Ramos (cell line): ENCODE measurements at regions not wholly inside any gene's neighbourhood (a gene's known extent, or its start where the extent isn't known, plus 50 kb on each side); places are given as distances from the start of the nearest gene placed in this dataset.
"Not testable (repeated sequence)": the region's sequence is repeated elsewhere in the genome, so short reads cannot be mapped to it uniquely, and the experiment has no call there.

Experiments
- in situ Hi-C: fragments of 300-500 bp; cut with MboI; formaldehyde crosslinking; loops from one replicate; pipeline ENCODE4 v1.14.3; 2022; ENCODE audit warnings: low sequenced_read_pairs; ENCODE audit not compliant: unreplicated experiment

DNA sequence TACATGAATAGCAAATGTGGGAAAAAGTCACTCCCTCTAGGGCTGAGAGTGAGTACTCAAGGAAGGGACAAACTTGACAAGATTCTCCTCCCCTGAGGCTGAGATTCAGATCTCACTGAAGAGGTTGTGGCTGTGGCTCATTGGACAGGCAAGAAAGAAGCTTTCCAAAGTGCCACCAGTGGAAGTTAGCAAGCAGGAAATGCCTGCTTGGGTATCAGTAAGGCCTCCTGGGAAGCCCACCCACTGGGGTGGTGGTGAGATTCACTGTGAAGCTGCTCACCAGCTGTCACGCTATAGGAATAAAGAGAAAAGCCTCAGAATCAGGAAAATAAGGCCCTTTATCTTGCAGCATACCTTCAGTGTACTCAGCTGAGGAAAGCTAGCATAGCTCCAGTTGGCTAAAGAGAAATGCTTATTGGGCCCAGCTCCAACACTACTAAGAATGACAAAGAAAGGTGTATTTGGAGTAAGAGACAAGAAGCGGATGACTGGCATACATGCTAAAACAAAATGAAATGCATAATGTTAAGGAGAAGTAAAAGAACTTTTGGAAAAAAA lies 274.4 kb upstream of the TOM1L1 start:
- in situ Hi-C loops = no loop called here

DNA sequence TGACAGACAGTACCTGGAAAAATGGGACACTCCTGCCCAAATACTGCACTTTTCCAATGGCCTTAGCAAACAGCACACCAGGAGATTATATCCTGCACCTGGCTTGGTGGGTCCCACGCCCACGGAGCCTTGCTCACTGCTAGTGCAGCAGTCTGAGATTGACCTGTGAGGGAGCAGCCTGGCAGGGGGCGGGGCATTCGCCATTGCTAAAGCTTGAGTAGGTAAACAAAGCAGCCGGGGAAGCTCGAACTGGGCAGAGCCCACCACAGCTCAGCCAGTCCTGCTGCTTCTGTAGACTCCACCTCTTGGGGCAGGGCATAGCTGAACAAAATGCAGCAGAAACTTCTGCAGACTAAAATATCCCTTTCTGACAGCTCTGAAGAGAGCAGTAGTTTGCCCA lies 261.2 kb upstream of the TOM1L1 start:
- in situ Hi-C loops = not testable (repeated sequence)

DNA sequence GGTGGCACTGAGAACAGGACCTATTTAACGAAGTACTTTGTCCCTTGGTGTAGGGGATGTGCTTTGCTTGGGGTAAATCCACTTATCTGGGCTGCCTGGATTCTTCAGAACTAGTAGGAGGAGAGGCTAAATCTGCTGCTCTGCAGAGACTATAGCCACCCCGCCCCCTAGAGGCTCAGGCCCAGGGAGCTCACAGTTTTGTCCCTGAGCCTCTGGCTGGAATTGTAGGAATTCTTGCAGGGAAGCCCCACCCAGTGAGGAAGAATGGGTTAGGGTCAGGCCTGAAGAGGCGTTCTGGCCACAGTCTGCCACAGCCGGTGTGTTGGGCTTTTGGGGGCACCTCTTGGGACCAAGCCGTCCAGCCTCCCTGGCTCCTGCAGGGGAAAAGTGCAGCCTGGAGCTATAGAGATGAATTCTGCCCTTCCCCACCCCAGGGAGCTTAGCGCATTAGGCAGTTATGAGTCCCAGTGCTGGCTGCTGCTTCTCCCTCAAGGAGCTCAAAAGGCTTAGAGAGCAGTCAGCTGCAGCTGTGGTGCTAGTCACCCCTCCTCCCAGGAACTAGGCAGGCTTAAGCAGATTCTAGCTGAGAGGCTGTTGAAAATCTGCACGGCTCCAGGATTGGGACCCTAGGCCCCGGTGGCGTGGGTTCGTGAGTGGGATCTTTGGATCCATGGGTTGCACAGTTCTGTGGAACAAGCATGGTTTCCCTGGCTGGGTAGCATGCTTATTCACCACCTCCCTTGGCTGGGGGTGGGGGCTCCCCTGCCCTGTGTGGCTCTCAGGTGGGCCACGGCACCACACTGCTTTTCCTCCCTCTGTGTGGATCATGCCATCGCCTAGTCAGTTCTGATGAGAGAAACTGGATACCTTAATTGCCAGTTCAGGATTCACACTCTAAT lies 237.4 kb upstream of the TOM1L1 start:
- in situ Hi-C loops = no loop called here

DNA sequence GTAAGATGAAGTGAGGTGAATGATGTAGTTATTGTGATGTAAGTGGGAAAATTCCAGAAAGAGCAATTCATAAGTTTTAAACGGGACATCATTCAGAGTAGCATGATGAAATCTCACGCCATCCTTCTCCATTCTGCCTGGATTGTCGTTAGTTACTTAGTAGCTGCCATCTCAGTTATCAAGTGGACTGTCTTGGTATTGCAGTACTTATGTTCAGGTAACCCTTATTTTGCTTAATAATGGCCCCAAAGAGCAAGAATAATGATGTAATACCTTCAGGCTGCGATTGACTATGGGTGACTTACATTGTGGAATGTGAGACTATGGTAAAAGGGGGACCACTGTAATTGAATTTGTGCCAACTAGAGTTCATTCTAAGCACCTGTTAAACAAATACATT lies 234.1 kb upstream of the TOM1L1 start:
- in situ Hi-C loops = no loop called here

DNA sequence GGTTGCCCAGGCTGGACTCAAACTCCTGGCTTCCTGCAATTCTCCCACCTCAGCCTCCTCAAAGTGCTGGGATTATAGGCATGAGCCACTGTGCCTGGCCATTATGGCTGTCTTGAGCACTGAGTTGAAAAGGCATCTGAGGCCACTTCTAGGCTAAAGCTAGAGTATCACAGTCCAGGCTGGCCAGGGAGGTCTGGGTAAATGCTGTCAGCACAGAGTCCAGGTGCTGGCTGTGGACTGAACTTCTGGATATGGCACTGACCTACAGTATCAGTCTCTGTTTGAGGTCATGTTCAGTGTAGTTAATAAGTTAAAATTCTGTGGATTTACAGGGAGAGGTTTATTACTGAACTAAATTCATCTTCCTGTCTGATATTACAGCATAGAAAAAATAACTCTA lies 222.5 kb upstream of the TOM1L1 start:
- in situ Hi-C loops = no loop called here

DNA sequence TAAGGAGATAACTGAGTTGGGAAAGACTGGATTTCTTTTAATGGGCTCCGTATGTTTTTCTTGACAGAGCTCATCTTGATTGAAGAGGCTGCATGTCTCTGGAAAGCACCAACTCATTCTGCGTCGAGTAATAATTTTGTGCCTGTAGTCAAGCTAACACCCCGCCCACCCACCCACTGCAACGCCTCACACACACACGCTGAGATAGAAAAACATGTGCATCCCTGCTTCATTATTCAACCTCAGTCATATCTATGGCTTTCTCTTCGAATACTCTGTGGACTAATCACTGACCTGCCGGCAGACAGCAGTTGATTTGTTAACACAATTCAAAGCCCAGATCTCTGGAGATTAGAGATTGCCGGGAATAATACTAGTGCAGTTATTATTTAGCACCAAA lies 220.2 kb upstream of the TOM1L1 start:
- in situ Hi-C loops = no loop called here

DNA sequence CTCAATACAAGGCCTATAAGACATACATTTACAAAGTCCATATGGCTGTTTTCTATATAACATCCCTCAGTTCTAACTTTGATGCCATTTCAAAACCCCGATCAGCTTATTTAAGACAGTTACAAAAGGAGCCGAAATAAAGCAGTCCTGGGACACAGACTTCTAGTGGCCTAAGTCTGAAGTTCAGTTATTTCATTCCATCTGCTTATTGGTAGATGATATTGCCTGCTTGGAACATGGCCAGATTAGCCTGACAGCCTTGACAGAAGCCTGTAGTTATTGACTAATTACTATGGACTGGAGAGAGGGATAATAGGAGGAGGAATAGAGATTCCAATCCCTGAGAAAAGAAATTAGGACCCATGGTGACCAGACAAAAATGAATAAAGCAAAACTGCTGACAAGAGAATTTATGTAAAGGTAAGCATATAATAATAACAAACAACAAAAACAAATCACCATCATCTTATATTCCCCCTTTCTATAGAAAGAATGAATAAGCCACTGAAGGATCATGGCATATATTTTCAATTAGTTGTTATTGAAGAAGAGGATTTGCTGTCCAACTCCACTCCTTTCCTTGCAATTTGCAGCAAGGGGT lies 206.3 kb upstream of the TOM1L1 start:
- in situ Hi-C loops = no loop called here

DNA sequence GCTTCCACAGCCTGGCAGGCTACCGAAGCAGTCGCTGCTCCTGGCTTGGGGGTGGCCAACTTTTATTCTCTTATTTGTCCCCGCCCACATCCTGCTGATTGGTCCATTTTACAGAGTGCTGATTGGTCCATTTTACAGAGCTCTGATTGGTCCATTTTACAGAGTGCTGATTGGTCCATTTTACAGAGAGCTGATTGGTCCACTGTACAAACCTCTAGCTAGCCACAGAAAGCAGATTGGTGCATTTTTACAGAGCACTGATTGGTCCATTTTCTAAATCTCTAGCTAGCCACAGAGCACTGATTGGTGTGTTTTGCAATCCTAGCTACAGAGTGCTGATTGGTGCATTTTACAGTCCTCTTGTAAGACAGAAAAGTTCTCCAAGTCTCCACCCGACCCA lies 187.9 kb upstream of the TOM1L1 start:
- in situ Hi-C loops = not testable (repeated sequence)

DNA sequence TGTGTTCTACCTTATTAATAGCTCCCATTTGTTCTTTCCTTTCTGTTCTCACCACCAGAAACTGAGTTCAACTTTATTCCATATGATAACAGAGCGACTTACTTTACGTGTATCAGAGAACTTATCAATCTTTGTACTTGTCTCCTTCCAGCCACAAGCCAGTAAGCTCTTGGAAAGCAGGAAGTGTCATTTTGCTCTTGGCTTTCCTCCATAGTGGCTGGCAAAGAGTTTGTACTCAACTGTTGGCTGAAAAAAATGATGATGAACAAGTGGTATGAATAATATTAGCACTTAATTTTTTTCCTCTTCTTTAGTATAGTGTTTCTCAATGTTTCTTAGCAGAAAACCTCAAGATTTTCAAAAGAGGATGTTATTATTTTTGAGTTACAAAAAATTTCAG lies 182.4 kb upstream of the TOM1L1 start:
- in situ Hi-C loops = no loop called here

DNA sequence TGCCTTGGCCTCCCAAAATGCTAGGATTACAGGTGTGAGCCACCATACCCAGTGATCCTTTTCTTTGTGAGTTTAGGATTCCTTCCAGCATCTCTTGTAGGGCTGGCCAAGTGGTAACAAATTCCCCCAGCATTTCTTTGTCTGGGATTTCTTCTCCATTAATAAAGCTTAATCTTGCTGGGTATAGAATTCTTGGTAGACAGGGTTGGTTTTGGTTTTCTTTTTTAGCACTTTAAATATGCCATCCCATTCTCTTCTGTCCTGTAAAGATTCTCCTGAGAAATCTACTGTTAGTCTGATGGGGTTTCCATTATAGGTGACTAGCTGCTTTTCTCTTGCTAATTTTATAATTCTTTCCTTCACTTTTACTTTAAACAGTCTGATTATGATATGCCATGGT lies 173.0 kb upstream of the TOM1L1 start:
- in situ Hi-C loops = no loop called here

DNA sequence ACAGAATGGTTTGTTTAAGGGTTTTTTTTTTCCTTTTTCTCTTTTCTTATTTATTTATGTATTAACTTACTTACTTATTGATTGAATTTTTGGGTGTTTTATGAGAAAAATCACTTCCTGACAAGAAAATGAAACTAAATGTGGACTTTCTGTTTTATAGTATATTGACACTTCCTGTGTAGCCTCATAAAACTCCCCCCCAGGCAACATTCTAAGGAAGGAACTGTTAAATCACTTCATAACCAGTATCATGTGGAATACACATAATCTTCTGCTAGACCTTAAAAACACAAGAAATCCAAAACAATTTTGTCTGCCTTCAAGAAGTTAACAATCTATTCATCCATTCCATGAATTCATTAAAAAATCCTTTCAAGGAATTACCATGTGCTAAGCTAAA lies 164.1 kb upstream of the TOM1L1 start:
- in situ Hi-C loops = no loop called here

DNA sequence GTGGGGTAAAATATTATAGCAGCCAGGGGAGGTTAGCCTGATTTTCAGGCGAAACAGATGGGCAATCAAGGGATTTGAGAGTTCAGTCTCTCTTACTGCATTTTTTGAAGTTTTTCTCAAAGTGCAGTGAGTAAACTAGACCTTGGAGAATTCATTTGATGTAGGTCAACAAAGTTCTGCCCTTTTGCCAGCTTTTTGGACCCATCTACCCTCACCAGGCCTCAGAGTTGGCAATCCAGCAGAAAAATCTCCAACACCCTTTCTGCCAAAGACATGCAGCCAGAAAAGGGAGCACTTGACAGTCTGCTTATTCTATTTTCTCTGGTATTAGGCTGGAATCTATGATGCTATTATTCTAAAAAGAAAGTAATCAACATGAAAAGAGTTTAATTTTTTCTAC lies 162.2 kb upstream of the TOM1L1 start:
- in situ Hi-C loops = no loop called here

DNA sequence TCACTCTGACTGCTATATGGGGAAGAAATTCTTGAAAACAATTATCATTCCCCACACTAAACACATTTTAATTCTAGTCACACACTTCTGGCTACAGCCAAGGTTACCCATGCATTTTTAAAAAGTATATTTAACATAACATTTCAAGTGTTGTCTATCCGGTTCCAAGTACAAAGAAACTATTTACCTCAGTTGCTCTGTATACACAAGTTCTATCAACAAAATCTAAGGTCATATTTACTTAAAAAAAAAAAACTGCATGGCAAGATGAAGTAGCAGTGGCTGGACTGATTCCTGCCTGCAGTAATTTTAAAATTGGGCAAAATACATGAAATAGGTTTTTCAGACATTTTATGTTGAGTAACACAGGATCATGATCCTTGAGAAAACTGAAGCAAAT lies 155.9 kb upstream of the TOM1L1 start:
- in situ Hi-C loops = no loop called here

DNA sequence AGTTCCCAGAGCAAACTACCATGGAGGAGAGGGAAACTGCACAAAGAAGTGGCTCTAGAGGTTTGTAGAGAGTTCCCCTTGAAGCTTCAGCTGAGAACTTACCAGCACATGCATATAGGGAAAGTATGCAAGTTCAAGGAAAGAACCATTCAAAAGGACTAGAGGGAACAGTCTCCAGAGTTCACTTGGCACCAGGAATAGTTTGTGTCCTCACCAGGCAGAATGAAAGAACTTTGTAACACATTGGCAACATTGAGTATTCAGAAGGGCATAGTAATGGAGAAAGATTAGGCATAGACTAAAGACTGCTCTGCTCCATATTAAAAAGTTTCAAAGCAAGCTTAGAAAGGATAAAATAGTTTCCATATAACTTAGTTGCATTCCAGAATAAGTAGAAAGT lies 155.4 kb upstream of the TOM1L1 start:
- in situ Hi-C loops = no loop called here

DNA sequence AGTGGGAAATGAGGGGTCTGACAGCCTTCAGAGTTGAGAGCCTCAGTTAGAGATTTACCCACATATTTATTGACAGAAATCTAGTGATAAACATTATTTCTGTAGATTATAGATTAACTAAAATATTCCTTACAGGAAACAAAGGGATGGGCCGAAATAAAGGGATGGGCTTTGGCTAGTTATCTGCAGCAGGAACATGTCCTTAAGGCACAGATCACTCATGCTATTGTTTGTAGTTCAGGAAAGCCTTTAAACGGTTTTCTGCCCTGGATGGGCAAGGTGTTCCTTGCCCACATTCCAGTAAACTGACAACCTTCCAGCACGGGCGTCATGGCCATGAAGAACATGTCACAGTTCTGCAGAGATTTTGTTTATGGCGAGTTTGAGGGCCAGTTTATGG lies 154.8 kb upstream of the TOM1L1 start:
- in situ Hi-C loops = no loop called here

DNA sequence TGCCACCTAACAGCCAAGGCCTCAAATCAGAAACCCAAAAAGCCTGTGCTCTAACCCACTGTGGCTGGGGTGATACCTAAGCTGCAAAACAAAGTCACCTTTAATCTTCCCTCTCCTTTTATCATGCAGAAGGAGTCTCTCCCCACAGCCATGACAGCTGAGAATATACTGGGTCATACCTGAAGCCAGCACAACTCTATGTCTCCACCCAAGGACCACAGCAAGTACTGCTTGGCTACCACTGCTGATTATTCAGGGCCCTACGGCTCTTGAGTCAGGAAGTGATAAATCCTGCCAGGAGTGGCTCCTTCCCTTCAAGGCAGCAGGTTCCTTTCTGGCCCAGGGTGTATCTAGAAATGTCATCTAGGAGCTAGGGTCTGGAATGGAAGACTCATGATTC lies 151.5 kb upstream of the TOM1L1 start:
- in situ Hi-C loops = no loop called here

DNA sequence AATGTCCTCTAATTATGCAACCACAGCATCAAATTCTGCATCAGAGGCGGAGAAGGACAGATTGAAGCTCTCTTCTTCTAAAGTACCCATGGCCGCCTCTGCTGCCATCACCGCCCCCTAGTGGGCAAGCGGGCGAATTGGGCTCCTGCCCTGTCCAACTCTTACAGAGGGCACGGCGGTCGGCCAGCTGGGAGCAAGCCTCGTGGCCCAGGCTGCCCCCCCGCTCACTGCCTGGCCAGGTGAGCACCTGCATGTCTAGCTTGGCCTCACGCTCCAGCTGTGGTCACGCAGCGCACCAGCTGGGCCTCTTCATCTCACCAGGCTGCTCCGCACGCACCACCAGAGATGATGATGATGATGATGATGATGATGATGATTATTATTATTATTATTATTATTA lies 146.1 kb upstream of the TOM1L1 start:
- in situ Hi-C loops = no loop called here

DNA sequence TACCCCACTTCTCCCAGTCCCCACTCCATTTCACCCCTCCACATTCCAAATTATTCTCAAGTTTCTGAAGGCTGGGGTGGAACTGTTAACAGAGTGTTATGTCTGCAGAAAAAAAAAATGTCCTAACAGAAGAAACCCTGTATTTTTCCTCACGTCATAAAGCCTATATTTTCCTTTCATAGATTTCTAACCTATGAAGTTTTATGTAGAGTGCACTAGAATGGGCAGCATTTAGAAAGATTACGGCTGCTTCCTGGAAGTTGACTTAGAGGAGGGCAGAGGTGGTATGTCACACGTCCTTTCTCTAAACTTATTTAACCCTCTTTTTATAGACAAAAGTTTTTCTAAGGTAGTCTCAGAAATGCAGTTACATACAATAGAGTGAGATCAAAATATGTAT lies 139.8 kb upstream of the TOM1L1 start:
- in situ Hi-C loops = loop anchor here (10.0 kb wide), 1 partner anchor 64 kb away; no protein-coding TSS in a partner anchor

DNA sequence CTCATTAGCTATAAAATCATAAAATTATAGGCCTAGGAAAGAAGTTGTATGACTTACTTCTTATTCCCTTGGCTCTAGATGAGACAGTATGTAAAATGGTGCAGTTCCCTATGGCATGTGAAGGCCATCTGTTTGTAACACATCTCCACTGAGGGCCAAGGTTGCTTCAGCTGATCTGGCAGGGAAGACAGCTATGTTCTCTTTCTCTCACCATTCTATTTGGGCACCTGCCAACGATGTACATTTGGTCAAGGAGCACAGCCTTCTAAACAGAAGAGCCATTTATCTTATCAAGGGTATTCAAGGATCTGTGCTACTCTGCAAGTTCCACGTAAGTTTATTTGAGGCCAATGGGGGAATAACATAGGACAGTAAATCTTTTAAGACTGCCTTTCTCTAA lies 129.8 kb upstream of the TOM1L1 start:
- in situ Hi-C loops = no loop called here

DNA sequence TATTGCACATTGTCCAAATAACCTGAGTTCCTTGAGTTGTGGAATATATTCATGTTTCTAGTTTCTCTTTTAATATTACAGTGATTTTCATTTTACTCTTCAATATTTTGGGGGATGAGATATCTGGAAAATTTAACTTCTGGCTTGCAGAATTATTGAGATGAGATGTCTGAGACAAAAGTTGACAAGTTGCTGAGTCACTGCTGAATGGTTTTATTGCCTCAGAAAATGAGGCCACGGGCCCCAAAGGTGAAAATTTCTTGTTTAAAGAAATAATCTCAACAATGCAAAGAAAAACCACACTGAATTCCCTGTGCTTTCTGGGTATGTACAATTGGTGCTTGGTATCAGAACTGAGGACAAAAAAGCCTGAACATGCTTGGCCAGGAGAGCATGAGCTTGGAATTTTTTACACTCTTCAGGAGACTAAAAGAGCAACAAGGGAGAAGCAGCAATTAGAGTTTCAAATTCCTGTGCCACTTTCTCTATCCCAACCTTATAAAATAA lies 129.2 kb upstream of the TOM1L1 start:
- in situ Hi-C loops = no loop called here

DNA sequence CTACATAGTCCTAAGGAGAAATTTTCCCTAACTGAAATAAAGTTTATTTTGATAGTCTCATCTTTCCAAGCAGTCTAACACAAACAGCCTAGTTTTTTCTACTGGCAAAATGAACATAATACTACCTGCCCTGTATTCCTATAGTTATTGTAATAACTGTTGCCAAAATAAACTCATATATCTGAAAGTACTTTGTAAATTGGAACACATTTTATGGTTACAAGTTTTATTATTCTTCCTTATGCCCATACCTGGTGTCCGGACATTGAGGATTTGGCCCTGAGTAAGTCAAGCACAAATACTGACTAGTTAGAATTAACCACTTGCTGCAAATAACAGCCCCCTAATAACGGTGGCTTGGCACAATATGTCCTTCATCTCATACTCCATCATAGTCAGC lies 120.4 kb upstream of the TOM1L1 start:
- in situ Hi-C loops = no loop called here
